ENCODE measurements at regions not wholly inside any gene's neighbourhood (a gene's known extent, or its start where the extent isn't known, plus 50 kb on each side); places are given as distances from the start of the nearest gene placed in this dataset.

DNA sequence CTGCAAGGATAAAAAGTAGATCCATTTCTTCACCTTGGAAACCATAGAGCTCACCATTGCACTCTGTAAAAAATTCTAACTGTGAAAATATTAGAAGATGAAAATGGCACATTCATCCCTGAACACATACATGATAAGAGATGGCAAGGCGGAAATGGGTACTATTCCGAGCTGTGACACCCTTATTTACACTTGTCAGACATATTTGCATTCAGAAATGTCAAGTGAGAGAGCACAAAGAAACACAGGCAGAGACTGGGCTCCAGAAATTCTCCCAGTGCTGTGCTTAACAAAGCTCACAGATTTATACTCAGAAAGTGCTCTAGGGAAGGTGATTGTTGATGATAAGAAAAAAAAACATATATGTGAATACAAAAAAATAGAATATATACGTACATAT lies 170.3 kb upstream of the PUM3 start:
- ChIA-PET CTCF (no interaction called here), POLR2A (no interaction called here), RAD21 (ENCODE audit: low non-redundant PET in 1 of 2, low total read pairs in 2 of 2, uncharacterized antibody in 2 of 2, unreplicated experiment in 2 of 2) (no interaction called here)
- Histone ChIP-seq H2AFZ (ENCODE audit: low read depth, low read length, poor library complexity, severe bottlenecking) (no peak overlapping the region), H3K36me3 (ENCODE audit: control insufficient read depth in 1 of 2, insufficient read depth in 2 of 2, low read length in 2 of 2) (no peaks in the 10 kb centered on the region), H4K20me1 (ENCODE audit: insufficient read depth) (no peaks in the 10 kb centered on the region), H3K9me2 (ENCODE audit: insufficient read depth) (no peaks in the 10 kb centered on the region), H3K9ac (ENCODE audit: low read length) (no peak overlapping the region), H3K4me1 (ENCODE audit: control insufficient read depth in 1 of 2, insufficient read depth in 2 of 2, low read length in 2 of 2) (no peaks in the 10 kb centered on the region), H3K4me3 (replicated peaks in 1 of 2; ENCODE audit: low read depth in 1 of 2, low read length in 2 of 2) (no peak overlapping the region), H3K27me3 (ENCODE audit: insufficient read depth, low read length) (peaks cover 16% of the 10 kb centered on the region), H3K27ac (ENCODE audit: low read depth, low read length) (no peak overlapping the region), H3K9me3 (ENCODE audit: control insufficient read depth in 1 of 2, insufficient read depth in 1 of 2, low read depth in 1 of 2, low read length in 2 of 2) (no peaks in the 10 kb centered on the region), H3K4me2 (ENCODE audit: low read length) (no peak overlapping the region), H3K79me2 (ENCODE audit: insufficient read depth, low read length) (no peaks in the 10 kb centered on the region)
- BruUV-seq (replicated peaks): no TSS peak
- ATAC-seq (no peak), DNase-seq (ENCODE audit: low read depth, low spot score) (no peak)
- intact Hi-C loops (cut with micrococcal nuclease): no loop called here
- TF ChIP-seq, protein P1, sequence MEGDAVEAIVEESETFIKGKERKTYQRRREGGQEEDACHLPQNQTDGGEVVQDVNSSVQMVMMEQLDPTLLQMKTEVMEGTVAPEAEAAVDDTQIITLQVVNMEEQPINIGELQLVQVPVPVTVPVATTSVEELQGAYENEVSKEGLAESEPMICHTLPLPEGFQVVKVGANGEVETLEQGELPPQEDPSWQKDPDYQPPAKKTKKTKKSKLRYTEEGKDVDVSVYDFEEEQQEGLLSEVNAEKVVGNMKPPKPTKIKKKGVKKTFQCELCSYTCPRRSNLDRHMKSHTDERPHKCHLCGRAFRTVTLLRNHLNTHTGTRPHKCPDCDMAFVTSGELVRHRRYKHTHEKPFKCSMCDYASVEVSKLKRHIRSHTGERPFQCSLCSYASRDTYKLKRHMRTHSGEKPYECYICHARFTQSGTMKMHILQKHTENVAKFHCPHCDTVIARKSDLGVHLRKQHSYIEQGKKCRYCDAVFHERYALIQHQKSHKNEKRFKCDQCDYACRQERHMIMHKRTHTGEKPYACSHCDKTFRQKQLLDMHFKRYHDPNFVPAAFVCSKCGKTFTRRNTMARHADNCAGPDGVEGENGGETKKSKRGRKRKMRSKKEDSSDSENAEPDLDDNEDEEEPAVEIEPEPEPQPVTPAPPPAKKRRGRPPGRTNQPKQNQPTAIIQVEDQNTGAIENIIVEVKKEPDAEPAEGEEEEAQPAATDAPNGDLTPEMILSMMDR (IDR thresholded peaks at IDR 0.05 in 2 of 3, conservative IDR thresholded peaks at IDR 0.05 in 1 of 3; ENCODE audit: borderline replicate concordance in 1 of 3, insufficient read depth in 1 of 3, low read depth in 2 of 3, low read length in 2 of 3): no peak
- no peak for TF ChIP-seq ZNF274 (IDR thresholded peaks at IDR 0.05; ENCODE audit: low read depth, low read length)
- TF ChIP-seq ZFX (IDR thresholded peaks at IDR 0.05): no peak
- TF ChIP-seq REST (IDR thresholded peaks at IDR 0.05; ENCODE audit: low read depth): no peak
- TF ChIP-seq YY1 (IDR thresholded peaks at IDR 0.05; ENCODE audit: extremely low read depth, insufficient replicate concordance, low read depth, low read length): no peak
- no peak for TF ChIP-seq CBX3 (IDR thresholded peaks at IDR 0.05; ENCODE audit: low read depth)

Measured in HCT116 (cell line).